GM06990 (cell line): ENCODE measurements at regions not wholly inside any gene's neighbourhood (a gene's known extent, or its start where the extent isn't known, plus 50 kb on each side); places are given as distances from the start of the nearest gene placed in this dataset.

Experiments used
- DNase-seq: peaks from one replicate; pipeline ENCODE4 v3.0.0-alpha.2; 2011; ENCODE audit not compliant: insufficient read length; ENCODE audit errors: extremely low read depth
- H3K27me3 ChIP-seq: replicated peaks from 2 replicates; pipeline ENCODE4 v1.6.0; 2011; ENCODE audit warnings: low read length; ENCODE audit not compliant: control insufficient read depth, insufficient read depth
- H3K36me3 ChIP-seq: 2 replicates; pipeline ENCODE4 v1.5.1; 2011; ENCODE audit warnings: low read length; ENCODE audit not compliant: control insufficient read depth, insufficient read depth
- H3K4me3 ChIP-seq: replicated peaks from 2 replicates; pipeline ENCODE4 v1.5.1; 2011; ENCODE audit warnings: low read depth, mild to moderate bottlenecking, control low read depth, low read length
- CTCF ChIP-seq: IDR thresholded peaks from 2 replicates; pipeline ENCODE4 v1.5.1; 2011; ENCODE audit warnings: low read length, control low read depth, mild to moderate bottlenecking, inconsistent platforms; ENCODE audit not compliant: insufficient read depth, poor library complexity, severe bottlenecking

DNA sequence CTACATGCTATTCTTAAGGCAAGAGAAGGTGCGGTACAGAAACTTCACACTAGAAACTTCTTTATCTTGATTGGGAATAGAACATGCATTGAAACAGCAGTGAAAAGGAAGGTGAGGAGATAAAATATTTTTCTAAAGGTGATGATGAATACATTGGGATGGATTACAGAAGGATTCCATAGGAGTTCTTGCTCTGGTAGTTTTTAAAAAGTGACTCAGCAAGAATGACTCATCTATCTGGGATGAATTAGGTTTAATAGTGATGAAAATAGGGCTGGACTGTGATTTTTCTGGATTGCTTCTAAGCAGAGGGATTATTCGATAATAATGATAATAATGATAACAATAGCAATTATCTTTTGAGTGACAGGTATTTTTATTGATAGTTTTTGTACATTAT, 65.6 kb upstream of the HS3ST4 start:
- H3K36me3 ChIP-seq, result no peaks in the 10 kb centered on the region
- TF ChIP-seq CTCF, result no peak
- DNase-seq, result no peak
- H3K4me3 ChIP-seq, result no peak overlapping the region
- H3K27me3 ChIP-seq, result no peaks in the 10 kb centered on the region

- no peak for DNase-seq
- H3K4me3 ChIP-seq, result no peak overlapping the region
- no peaks in the 10 kb centered on the region for H3K27me3 ChIP-seq
- no peaks in the 10 kb centered on the region for H3K36me3 ChIP-seq
- no peak for TF ChIP-seq CTCF
Measured at GRCh38 chr16:25625620-25626019, 66.1 kb upstream of the HS3ST4 start.

- H3K27me3 ChIP-seq, result no peaks in the 10 kb centered on the region
- no peaks in the 10 kb centered on the region for H3K36me3 ChIP-seq
- DNase-seq, result no peak
- no peak overlapping the region for H3K4me3 ChIP-seq
- no peak for TF ChIP-seq CTCF
Measured at GRCh38 chr16:25614716-25615265, 77.0 kb upstream of the HS3ST4 start.

GRCh38 chr16:25613931-25614330, 77.8 kb upstream of the HS3ST4 start:
- no peak for DNase-seq
- TF ChIP-seq CTCF, result no peak

GRCh38 chr16:25608002-25608401, 83.8 kb upstream of the HS3ST4 start:
- H3K27me3 ChIP-seq, result no peaks in the 10 kb centered on the region
- no peak for DNase-seq
- no peak overlapping the region for H3K4me3 ChIP-seq
- TF ChIP-seq CTCF, result no peak
- no peaks in the 10 kb centered on the region for H3K36me3 ChIP-seq

More at GRCh38 chr16:25613931-25614330, 77.8 kb upstream of the HS3ST4 start:
- no peak overlapping the region for H3K4me3 ChIP-seq
- no peaks in the 10 kb centered on the region for H3K36me3 ChIP-seq
- H3K27me3 ChIP-seq, result no peaks in the 10 kb centered on the region

DNA sequence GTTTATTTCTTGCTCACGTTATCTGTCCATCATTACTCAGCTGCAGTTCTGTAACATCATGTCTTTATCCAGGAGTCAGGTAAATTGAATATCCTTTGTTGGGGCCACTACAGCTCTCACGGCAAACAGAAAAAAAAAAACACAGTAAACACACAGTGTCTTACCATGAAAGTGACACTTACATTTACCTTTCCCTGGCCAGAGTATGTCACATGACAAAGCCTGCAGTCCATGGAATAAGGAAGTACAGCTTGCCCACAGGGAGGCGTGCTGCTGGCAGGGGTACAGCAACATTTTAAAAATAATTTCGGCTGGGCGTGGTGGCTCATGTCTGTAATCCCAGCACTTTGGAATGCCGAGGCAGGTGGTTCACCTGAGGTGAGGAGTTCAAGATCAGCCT, 85.7 kb upstream of the HS3ST4 start:
- no peak overlapping the region for H3K4me3 ChIP-seq
- no peak for DNase-seq
- TF ChIP-seq CTCF, result no peak

More for the DNA sequence above, 85.7 kb upstream of the HS3ST4 start:
- no peaks in the 10 kb centered on the region for H3K27me3 ChIP-seq
- H3K36me3 ChIP-seq, result no peaks in the 10 kb centered on the region
